ENCODE measurements at regions not wholly inside any gene's neighbourhood (a gene's known extent, or its start where the extent isn't known, plus 50 kb on each side); places are given as distances from the start of the nearest gene placed in this dataset.

DNA sequence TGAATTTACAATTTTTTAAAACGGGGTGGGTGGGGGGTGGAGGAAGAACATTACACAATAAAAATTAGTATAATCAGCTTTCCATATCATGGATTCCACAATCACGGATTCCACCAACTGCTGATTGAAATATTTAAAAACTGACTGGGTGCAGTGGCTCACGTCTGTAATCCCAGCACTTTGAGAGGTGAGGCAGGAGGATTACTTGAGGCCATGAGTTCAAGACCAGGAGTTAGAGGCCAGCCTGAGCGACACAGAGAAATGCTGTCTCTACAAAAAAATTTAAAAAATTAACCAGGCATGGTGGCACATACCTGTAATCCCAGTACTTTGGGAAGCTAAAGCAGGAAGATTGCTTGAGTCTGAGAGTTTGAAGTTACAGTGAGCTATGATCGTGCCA is 254.7 kb downstream of the ATG4C start:
- H3K4me3 ChIP-seq, result no peak overlapping the region
- no peaks in the 10 kb centered on the region for H3K36me3 ChIP-seq (ENCODE audit: low read depth, missing control alignments)
- H3K27me3 ChIP-seq, result no peaks in the 10 kb centered on the region
- 77 to 83% methylated on average over 5 of the region's 5 CpGs for WGBS, 2 donors
- no peaks in the 10 kb centered on the region for H3K9me3 ChIP-seq
- TF ChIP-seq POLR2A (IDR thresholded peaks at IDR 0.05), result no peak
- TF ChIP-seq, protein P1, sequence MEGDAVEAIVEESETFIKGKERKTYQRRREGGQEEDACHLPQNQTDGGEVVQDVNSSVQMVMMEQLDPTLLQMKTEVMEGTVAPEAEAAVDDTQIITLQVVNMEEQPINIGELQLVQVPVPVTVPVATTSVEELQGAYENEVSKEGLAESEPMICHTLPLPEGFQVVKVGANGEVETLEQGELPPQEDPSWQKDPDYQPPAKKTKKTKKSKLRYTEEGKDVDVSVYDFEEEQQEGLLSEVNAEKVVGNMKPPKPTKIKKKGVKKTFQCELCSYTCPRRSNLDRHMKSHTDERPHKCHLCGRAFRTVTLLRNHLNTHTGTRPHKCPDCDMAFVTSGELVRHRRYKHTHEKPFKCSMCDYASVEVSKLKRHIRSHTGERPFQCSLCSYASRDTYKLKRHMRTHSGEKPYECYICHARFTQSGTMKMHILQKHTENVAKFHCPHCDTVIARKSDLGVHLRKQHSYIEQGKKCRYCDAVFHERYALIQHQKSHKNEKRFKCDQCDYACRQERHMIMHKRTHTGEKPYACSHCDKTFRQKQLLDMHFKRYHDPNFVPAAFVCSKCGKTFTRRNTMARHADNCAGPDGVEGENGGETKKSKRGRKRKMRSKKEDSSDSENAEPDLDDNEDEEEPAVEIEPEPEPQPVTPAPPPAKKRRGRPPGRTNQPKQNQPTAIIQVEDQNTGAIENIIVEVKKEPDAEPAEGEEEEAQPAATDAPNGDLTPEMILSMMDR (IDR thresholded peaks at IDR 0.05), result no peak
- no peak for DNase-seq
- H3K27ac ChIP-seq, result no peak overlapping the region
- intact Hi-C loops (cut with DNase I; ENCODE audit: low total_unique reads), result no loop called here
- H3K4me1 ChIP-seq, result no peaks in the 10 kb centered on the region

GRCh38 chr1:63041660-63042059 is 257.7 kb downstream of the ATG4C start:
- no peak for DNase-seq
- intact Hi-C loops (cut with DNase I; ENCODE audit: low total_unique reads), result no loop called here
- H3K36me3 ChIP-seq (ENCODE audit: low read depth, missing control alignments), result no peaks in the 10 kb centered on the region
- WGBS, 2 donors, result 89 to 90% methylated on average over 3 of the region's 3 CpGs
- TF ChIP-seq, protein P1 (IDR thresholded peaks at IDR 0.05), result no peak
- TF ChIP-seq POLR2A (IDR thresholded peaks at IDR 0.05), result no peak
- no peaks in the 10 kb centered on the region for H3K9me3 ChIP-seq
- no peaks in the 10 kb centered on the region for H3K27me3 ChIP-seq
- no peak overlapping the region for H3K4me3 ChIP-seq
- no peak overlapping the region for H3K27ac ChIP-seq
- H3K4me1 ChIP-seq, result no peaks in the 10 kb centered on the region

GRCh38 chr1:63042278-63042677 is 258.3 kb downstream of the ATG4C start:
- H3K36me3 ChIP-seq (ENCODE audit: low read depth, missing control alignments), result no peaks in the 10 kb centered on the region
- no peak overlapping the region for H3K4me3 ChIP-seq
- 33 to 36% methylated on average over 4 of the region's 4 CpGs for WGBS, 2 donors
- TF ChIP-seq POLR2A (IDR thresholded peaks at IDR 0.05), result no peak
- TF ChIP-seq, protein P1 (IDR thresholded peaks at IDR 0.05), result no peak
- H3K4me1 ChIP-seq, result no peaks in the 10 kb centered on the region
- no peaks in the 10 kb centered on the region for H3K27me3 ChIP-seq
- intact Hi-C loops (cut with DNase I; ENCODE audit: low total_unique reads), result no loop called here
- no peak for DNase-seq
- no peak overlapping the region for H3K27ac ChIP-seq
- H3K9me3 ChIP-seq, result no peaks in the 10 kb centered on the region

GRCh38 chr1:63046539-63046938 is 262.6 kb downstream of the ATG4C start:
- Histone ChIP-seq H3K27ac (no peak overlapping the region), H3K27me3 (no peaks in the 10 kb centered on the region), H3K36me3 (ENCODE audit: low read depth, missing control alignments) (no peaks in the 10 kb centered on the region), H3K4me3 (no peak overlapping the region), H3K4me1 (no peaks in the 10 kb centered on the region), H3K9me3 (no peaks in the 10 kb centered on the region)
- no peak for DNase-seq
- intact Hi-C loops (cut with DNase I; ENCODE audit: low total_unique reads), result no loop called here
- TF ChIP-seq, protein P1 (IDR thresholded peaks at IDR 0.05), result no peak
- TF ChIP-seq POLR2A (IDR thresholded peaks at IDR 0.05), result no peak
- 79 to 91% methylated on average over 2 of the region's 2 CpGs for WGBS, 2 donors

GRCh38 chr1:63049135-63049534 is 265.2 kb downstream of the ATG4C start:
- intact Hi-C loops (cut with DNase I; ENCODE audit: low total_unique reads), result no loop called here

More at GRCh38 chr1:63049135-63049534, 265.2 kb downstream of the ATG4C start:
- Histone ChIP-seq H3K27me3 (no peaks in the 10 kb centered on the region), H3K4me1 (no peaks in the 10 kb centered on the region), H3K27ac (no peak overlapping the region), H3K4me3 (no peak overlapping the region), H3K9me3 (no peaks in the 10 kb centered on the region), H3K36me3 (ENCODE audit: low read depth, missing control alignments) (no peaks in the 10 kb centered on the region)
- DNase-seq, result no peak
- 88% methylated on average over 2 of the region's 2 CpGs for WGBS, 2 donors
- no peak for TF ChIP-seq POLR2A (IDR thresholded peaks at IDR 0.05)
- TF ChIP-seq, protein P1 (IDR thresholded peaks at IDR 0.05), result no peak

Data from testis (tissue), 2 donors.